ENCODE measurements at regions not wholly inside any gene's neighbourhood (a gene's known extent, or its start where the extent isn't known, plus 50 kb on each side); places are given as distances from the start of the nearest gene placed in this dataset.

GRCh38 chr15:95300958-95301357 lies 1029.5 kb upstream of the NR2F2 start:
- Histone ChIP-seq H3K4me1 (ENCODE audit: control insufficient read depth, low read length) (no peaks in the 10 kb centered on the region), H3K4me2 (ENCODE audit: low read length) (no peak overlapping the region), H3K9me2 (replicated peaks; ENCODE audit: control insufficient read depth, low read length) (no peaks in the 10 kb centered on the region), H3K36me3 (ENCODE audit: control insufficient read depth, low read length) (no peaks in the 10 kb centered on the region), H3K27ac (ENCODE audit: low read depth, low read length) (no peak overlapping the region), H3K4me3 (ENCODE audit: low read length) (no peak overlapping the region), H3F3A (ENCODE audit: control insufficient read depth, insufficient read depth) (no peaks in the 10 kb centered on the region), H3K27me3 (ENCODE audit: control insufficient read depth, low read length) (no peaks in the 10 kb centered on the region), H3K79me2 (ENCODE audit: control insufficient read depth, low read length) (no peaks in the 10 kb centered on the region), H4K20me1 (ENCODE audit: control insufficient read depth, insufficient read depth, low read depth, low read length) (no peaks in the 10 kb centered on the region), H3K9me3 (ENCODE audit: control insufficient read depth, insufficient read depth, low read length) (no peaks in the 10 kb centered on the region)
- no peak for TF ChIP-seq EZH2phosphoT487 (IDR thresholded peaks at IDR 0.05; ENCODE audit: borderline replicate concordance, low read length)
- TF ChIP-seq, protein P1, sequence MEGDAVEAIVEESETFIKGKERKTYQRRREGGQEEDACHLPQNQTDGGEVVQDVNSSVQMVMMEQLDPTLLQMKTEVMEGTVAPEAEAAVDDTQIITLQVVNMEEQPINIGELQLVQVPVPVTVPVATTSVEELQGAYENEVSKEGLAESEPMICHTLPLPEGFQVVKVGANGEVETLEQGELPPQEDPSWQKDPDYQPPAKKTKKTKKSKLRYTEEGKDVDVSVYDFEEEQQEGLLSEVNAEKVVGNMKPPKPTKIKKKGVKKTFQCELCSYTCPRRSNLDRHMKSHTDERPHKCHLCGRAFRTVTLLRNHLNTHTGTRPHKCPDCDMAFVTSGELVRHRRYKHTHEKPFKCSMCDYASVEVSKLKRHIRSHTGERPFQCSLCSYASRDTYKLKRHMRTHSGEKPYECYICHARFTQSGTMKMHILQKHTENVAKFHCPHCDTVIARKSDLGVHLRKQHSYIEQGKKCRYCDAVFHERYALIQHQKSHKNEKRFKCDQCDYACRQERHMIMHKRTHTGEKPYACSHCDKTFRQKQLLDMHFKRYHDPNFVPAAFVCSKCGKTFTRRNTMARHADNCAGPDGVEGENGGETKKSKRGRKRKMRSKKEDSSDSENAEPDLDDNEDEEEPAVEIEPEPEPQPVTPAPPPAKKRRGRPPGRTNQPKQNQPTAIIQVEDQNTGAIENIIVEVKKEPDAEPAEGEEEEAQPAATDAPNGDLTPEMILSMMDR (IDR thresholded peaks at IDR 0.05; ENCODE audit: low read depth, low read length, poor library complexity, severe bottlenecking): no peak

- Histone ChIP-seq H3K4me3 (ENCODE audit: low read length) (no peak overlapping the region), H3K9me3 (ENCODE audit: control insufficient read depth, insufficient read depth, low read length) (no peaks in the 10 kb centered on the region), H3K27ac (ENCODE audit: low read depth, low read length) (no peak overlapping the region), H3F3A (ENCODE audit: control insufficient read depth, insufficient read depth) (no peaks in the 10 kb centered on the region), H4K20me1 (ENCODE audit: control insufficient read depth, insufficient read depth, low read depth, low read length) (no peaks in the 10 kb centered on the region), H3K9me2 (replicated peaks; ENCODE audit: control insufficient read depth, low read length) (no peaks in the 10 kb centered on the region), H3K4me2 (ENCODE audit: low read length) (no peak overlapping the region), H3K27me3 (ENCODE audit: control insufficient read depth, low read length) (no peaks in the 10 kb centered on the region), H3K36me3 (ENCODE audit: control insufficient read depth, low read length) (no peaks in the 10 kb centered on the region), H3K79me2 (ENCODE audit: control insufficient read depth, low read length) (no peaks in the 10 kb centered on the region), H3K4me1 (ENCODE audit: control insufficient read depth, low read length) (no peaks in the 10 kb centered on the region)
- no peak for TF ChIP-seq EZH2phosphoT487 (IDR thresholded peaks at IDR 0.05; ENCODE audit: borderline replicate concordance, low read length)
- TF ChIP-seq, protein P1 (IDR thresholded peaks at IDR 0.05; ENCODE audit: low read depth, low read length, poor library complexity, severe bottlenecking): no peak
Measured at GRCh38 chr15:95302206-95302605, 1028.3 kb upstream of the NR2F2 start.

DNA sequence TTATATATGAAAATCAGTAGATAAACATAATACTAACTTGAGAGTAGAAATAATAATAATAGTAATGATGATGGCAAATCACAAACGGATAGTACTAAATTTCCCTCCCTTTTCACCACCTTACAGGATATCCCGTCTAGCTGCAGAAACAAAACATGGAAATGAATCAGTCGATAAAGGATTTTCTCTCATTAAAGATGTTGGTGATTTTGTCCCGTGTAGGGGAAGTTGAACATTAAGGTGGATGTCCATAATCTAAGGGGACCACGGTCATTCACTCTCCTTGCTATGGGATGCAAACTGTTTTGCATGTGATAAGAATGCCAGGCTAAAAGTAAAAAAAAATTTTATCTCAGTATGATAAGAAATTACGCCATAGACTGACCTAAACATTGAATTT lies 1027.7 kb upstream of the NR2F2 start:
- H3K4me3 ChIP-seq (ENCODE audit: low read length): no peak overlapping the region
- TF ChIP-seq, protein P1 (IDR thresholded peaks at IDR 0.05; ENCODE audit: low read depth, low read length, poor library complexity, severe bottlenecking): no peak
- no peak for TF ChIP-seq EZH2phosphoT487 (IDR thresholded peaks at IDR 0.05; ENCODE audit: borderline replicate concordance, low read length)
- H4K20me1 ChIP-seq (ENCODE audit: control insufficient read depth, insufficient read depth, low read depth, low read length): no peaks in the 10 kb centered on the region
- H3K9me2 ChIP-seq (replicated peaks; ENCODE audit: control insufficient read depth, low read length): no peaks in the 10 kb centered on the region
- H3K27me3 ChIP-seq (ENCODE audit: control insufficient read depth, low read length): no peaks in the 10 kb centered on the region
- H3F3A ChIP-seq (ENCODE audit: control insufficient read depth, insufficient read depth): no peaks in the 10 kb centered on the region
- no peaks in the 10 kb centered on the region for H3K36me3 ChIP-seq (ENCODE audit: control insufficient read depth, low read length)
- H3K27ac ChIP-seq (ENCODE audit: low read depth, low read length): no peak overlapping the region
- no peak overlapping the region for H3K4me2 ChIP-seq (ENCODE audit: low read length)
- no peaks in the 10 kb centered on the region for H3K4me1 ChIP-seq (ENCODE audit: control insufficient read depth, low read length)
- H3K9me3 ChIP-seq (ENCODE audit: control insufficient read depth, insufficient read depth, low read length): no peaks in the 10 kb centered on the region
- H3K79me2 ChIP-seq (ENCODE audit: control insufficient read depth, low read length): no peaks in the 10 kb centered on the region

GRCh38 chr15:95303713-95304112 lies 1026.8 kb upstream of the NR2F2 start:
- H3F3A ChIP-seq (ENCODE audit: control insufficient read depth, insufficient read depth): no peaks in the 10 kb centered on the region
- H4K20me1 ChIP-seq (ENCODE audit: control insufficient read depth, insufficient read depth, low read depth, low read length): no peaks in the 10 kb centered on the region
- no peak overlapping the region for H3K27ac ChIP-seq (ENCODE audit: low read depth, low read length)
- no peaks in the 10 kb centered on the region for H3K9me3 ChIP-seq (ENCODE audit: control insufficient read depth, insufficient read depth, low read length)
- H3K36me3 ChIP-seq (ENCODE audit: control insufficient read depth, low read length): no peaks in the 10 kb centered on the region
- no peaks in the 10 kb centered on the region for H3K27me3 ChIP-seq (ENCODE audit: control insufficient read depth, low read length)
- H3K9me2 ChIP-seq (replicated peaks; ENCODE audit: control insufficient read depth, low read length): no peaks in the 10 kb centered on the region
- no peak overlapping the region for H3K4me2 ChIP-seq (ENCODE audit: low read length)
- no peaks in the 10 kb centered on the region for H3K79me2 ChIP-seq (ENCODE audit: control insufficient read depth, low read length)
- TF ChIP-seq, protein P1 (IDR thresholded peaks at IDR 0.05; ENCODE audit: low read depth, low read length, poor library complexity, severe bottlenecking): no peak
- no peak for TF ChIP-seq EZH2phosphoT487 (IDR thresholded peaks at IDR 0.05; ENCODE audit: borderline replicate concordance, low read length)
- H3K4me1 ChIP-seq (ENCODE audit: control insufficient read depth, low read length): no peaks in the 10 kb centered on the region
- no peak overlapping the region for H3K4me3 ChIP-seq (ENCODE audit: low read length)

Measured in DOHH2 (cell line).